GM19035 (cell line): ENCODE measurements at regions not wholly inside any gene's neighbourhood (a gene's known extent, or its start where the extent isn't known, plus 50 kb on each side); places are given as distances from the start of the nearest gene placed in this dataset.
"Not testable (repeated sequence)": the region's sequence is repeated elsewhere in the genome, so short reads cannot be mapped to it uniquely, and the experiment has no call there.

Experiments
- ATAC-seq: cut with Tn5 transposase; IDR thresholded peaks from one replicate; pipeline ENCODE4 v1.9.1; 2021; ENCODE audit not compliant: unreplicated experiment

GRCh38 chr11:122207921-122208764 lies 92.1 kb upstream of the BLID start:
- ATAC-seq, result no peak

- no peak for ATAC-seq
These were observed 91.5 kb upstream of the BLID start for GRCh38 chr11:122207505-122207904.

GRCh38 chr11:122205036-122205435 lies 89.0 kb upstream of the BLID start:
- ATAC-seq, result no peak

- no peak for ATAC-seq
These were observed 88.2 kb upstream of the BLID start for GRCh38 chr11:122204206-122204605.

GRCh38 chr11:122202951-122203456 lies 87.0 kb upstream of the BLID start:
- ATAC-seq, result peak; percentile 87

- peak; percentile 23 for ATAC-seq
These were observed 86.3 kb upstream of the BLID start for GRCh38 chr11:122202161-122202950.

- ATAC-seq, result no peak
These were observed 85.1 kb upstream of the BLID start for GRCh38 chr11:122201106-122201505.

- no peak for ATAC-seq
These were observed 83.6 kb upstream of the BLID start for GRCh38 chr11:122199661-122200060.

- no peak for ATAC-seq
These were observed 82.4 kb upstream of the BLID start for GRCh38 chr11:122198291-122198983.

- ATAC-seq, result no peak
These were observed 81.3 kb upstream of the BLID start for GRCh38 chr11:122197066-122197987.

GRCh38 chr11:122195790-122196189 lies 79.8 kb upstream of the BLID start:
- no peak for ATAC-seq

- ATAC-seq, result not testable (repeated sequence)
These were observed 78.0 kb upstream of the BLID start for GRCh38 chr11:122193881-122194480.

- no peak for ATAC-seq
These were observed 77.4 kb upstream of the BLID start for GRCh38 chr11:122193457-122193856.

- no peak for ATAC-seq
These were observed 76.7 kb upstream of the BLID start for GRCh38 chr11:122192634-122193255.

GRCh38 chr11:122190768-122191167 lies 74.8 kb upstream of the BLID start:
- ATAC-seq, result no peak

GRCh38 chr11:122189229-122189628 lies 73.2 kb upstream of the BLID start:
- no peak for ATAC-seq

- ATAC-seq, result no peak
These were observed 71.6 kb upstream of the BLID start for GRCh38 chr11:122187373-122188165.

- ATAC-seq, result no peak
These were observed 70.5 kb upstream of the BLID start for GRCh38 chr11:122186439-122187080.
